Pulmonary artery endothelial cell (primary cell): ENCODE measurements at regions not wholly inside any gene's neighbourhood (a gene's known extent, or its start where the extent isn't known, plus 50 kb on each side); places are given as distances from the start of the nearest gene placed in this dataset.

Experiments
- DNase-seq: peaks from one replicate; pipeline ENCODE4 v3.0.0-alpha.2; 2011; ENCODE audit warnings: low read depth, low spot score

DNA sequence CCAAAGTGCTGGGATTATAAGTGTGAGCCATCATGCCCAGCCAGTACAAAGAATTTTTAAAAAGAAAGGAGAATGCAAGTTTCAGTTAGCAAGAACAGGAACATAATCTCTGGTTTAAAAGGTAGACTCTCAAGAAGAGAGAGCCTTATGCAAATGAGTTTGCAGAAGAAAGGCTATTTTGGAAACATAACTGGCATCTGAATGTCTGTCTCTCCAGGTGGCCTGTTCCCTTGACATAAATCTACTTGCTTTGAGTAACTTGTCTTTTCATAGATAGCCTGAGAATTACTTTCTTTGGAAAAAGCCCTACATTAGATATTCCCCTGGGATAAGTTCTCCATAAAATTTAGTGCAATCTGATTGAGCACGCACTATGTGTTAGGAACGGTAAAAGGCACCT lies 109.6 kb downstream of the ICOS start:
- no peak for DNase-seq

- DNase-seq = no peak
These were observed 113.1 kb downstream of the ICOS start for GRCh38 chr2:204049635-204050034.

DNA sequence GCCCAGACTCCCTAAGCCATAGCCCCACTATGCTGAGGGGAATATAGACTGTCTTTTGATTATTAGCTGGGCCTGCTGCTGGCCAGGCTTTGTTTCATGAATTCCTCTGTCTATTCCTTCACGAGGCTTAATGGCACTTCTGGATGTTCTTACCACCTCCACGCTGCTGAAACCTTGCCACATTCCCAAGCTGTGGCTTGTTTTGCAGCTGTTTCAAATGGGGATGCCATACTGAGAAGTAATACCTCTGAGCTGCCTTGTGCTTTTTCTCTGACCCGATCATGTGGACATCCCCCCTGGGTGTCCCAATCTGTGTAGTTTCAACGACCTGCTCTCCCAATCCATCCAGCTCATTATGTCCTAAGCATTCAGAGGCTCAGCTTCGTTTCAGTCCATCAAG lies 114.1 kb downstream of the ICOS start:
- DNase-seq = no peak

GRCh38 chr2:204051476-204051875 lies 114.9 kb downstream of the ICOS start:
- no peak for DNase-seq

DNA sequence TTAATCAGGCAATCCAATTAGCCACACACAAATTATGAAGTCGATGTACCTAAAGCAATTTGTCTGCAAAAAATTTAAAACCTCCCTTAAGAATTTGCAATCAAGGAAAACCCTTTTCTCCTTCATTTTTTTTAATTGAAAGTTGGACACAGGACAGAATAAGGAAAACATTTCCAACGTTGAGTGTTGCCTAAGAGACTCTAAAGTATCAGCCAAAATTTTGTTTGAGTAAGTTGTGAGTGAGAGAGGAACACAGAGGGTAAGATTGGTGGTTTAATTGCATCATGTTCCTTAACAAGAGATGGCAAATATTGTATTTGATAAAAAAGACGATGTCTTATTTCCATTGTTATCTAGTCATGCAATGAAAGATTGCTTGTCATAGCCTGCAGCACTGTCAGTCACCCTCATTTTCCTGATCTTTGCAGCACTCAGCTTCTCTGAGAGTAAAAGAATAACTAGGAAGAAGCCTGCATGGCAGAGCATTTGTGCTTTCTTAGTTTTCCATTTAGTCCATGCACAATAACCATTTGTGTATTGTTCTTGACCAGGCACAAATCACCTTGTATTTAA lies 115.5 kb downstream of the ICOS start:
- no peak for DNase-seq

DNA sequence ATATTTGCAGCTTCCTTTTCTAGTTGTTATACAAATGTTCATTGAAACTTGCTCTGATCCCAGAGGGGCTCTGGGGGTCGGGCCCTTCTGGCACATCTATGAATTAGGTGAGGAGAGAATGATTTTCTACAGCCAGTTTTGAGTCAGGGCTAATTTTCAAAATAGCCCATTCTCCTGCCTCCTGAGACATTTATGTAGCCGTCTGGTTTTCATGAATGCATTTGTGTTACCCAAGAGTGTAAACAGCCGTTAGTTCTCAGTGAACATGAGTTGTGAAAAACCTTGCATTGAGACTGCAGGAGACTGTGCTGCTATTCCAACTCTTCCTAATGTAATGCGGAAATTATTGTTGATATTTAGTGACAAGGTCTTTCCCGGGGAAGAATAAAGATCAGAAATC lies 122.5 kb downstream of the ICOS start:
- DNase-seq = no peak

DNA sequence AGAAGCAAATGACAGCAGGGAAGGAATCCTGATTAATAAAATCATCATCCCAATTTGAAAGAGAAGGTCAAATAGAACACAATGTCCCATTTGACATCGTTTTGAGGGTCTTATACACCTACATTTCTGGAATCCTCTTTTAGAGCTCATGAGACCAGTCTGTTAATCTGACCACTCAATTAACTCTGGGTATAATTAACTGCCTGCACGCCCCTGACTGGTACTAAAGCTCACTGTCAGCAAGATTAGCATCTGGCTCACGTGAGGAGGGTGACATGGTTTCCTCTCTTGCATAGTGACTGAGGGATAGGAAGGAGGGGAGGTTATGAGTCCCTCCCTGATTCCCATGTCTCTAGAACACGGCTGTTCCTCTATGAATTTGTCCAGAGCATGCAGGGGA lies 124.3 kb downstream of the ICOS start:
- DNase-seq = no peak

DNA sequence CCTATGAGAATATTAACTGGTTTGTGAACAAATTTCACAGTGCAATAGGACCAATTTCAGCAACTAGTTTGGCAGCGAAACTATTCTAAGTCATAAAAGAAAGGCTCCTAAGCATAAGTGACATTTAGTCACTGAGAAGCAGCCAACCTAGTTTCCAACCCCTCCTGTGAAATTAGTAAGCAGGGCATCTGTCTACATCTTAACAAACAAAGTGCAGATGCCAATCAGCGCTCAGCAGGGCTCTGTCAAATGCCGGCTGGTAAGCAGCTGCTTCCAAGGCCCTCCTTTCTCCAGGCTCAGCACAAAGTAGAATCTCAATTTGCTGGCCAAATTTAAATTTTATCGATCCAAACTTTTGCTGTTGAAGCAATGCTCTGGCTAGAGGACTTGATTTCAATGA lies 124.7 kb downstream of the ICOS start:
- no peak for DNase-seq

DNA sequence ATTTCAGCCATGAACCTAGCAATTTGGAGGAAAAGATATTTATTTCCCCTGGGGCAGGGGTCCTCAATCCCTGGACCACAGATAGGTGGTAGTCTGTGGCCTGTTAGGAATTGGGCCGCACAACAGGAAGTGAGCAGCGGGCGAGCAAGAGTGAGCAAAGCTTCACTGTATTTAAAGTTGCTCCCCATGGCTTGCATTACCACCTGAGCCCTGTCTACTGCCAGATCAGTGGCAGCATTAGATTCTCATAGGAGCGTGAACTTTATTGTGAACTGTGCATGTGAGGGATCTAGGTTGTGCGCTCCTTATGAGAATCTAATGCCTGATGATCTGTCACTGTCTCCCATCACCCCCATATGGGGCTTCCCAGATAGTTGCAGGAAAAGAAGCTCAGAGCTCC lies 127.6 kb downstream of the ICOS start:
- DNase-seq = no peak

DNA sequence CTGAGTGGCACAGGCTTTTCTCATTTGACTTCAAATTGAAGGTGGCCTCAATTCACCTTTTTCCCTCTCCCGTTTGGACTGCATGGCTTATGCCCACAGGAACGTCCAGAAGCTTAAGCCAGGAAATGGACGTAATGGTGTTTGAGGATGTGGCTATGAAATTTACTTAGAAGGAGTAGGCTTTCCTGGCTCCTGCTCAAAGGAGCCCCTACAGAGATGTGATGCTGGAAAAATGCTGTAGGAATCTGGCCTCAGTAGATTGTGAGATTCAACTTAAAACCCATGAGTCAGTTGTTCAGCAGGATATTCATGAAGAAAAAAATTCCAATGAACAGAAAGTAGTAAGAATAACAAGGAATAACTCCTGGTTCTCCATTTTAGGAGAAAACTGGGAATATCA lies 129.0 kb downstream of the ICOS start:
- DNase-seq = no peak

DNA sequence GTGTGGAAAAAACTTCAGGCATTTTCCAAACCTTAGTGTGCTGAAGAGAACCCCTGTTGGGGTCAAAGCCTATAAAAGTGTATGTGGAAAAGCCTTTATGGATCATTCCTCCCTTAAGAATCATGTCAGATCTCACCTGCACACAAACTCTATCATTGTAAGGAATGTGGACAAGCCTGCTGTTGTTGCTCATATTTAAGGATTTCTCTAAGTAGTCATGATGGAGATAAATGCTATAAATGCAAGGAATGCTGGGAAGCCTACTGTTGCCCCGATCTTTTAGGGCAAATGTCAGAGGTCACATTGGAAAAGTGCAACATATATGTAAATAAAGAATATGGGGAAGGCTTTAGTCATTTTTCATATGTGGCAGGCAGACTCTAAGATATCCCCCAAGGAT lies 129.5 kb downstream of the ICOS start:
- DNase-seq = no peak

DNA sequence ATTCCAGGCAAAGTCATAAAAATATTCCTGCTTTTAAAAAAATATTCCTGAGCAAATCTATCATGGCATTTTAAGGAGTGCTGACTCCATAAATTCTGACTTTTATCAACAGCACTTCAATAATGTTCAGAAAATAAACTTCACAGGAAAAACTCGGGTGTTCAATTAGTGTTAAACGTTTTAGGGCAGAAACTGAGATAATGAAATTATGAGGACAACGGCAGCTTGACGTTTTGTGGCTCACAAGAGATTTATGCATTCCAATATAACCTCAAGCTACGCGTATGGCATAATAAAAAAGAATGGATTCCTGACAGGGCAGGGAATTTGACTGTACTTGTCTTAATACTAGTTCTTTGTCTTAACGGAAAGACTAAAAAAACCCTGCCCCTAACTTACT lies 133.2 kb downstream of the ICOS start:
- DNase-seq = no peak

DNA sequence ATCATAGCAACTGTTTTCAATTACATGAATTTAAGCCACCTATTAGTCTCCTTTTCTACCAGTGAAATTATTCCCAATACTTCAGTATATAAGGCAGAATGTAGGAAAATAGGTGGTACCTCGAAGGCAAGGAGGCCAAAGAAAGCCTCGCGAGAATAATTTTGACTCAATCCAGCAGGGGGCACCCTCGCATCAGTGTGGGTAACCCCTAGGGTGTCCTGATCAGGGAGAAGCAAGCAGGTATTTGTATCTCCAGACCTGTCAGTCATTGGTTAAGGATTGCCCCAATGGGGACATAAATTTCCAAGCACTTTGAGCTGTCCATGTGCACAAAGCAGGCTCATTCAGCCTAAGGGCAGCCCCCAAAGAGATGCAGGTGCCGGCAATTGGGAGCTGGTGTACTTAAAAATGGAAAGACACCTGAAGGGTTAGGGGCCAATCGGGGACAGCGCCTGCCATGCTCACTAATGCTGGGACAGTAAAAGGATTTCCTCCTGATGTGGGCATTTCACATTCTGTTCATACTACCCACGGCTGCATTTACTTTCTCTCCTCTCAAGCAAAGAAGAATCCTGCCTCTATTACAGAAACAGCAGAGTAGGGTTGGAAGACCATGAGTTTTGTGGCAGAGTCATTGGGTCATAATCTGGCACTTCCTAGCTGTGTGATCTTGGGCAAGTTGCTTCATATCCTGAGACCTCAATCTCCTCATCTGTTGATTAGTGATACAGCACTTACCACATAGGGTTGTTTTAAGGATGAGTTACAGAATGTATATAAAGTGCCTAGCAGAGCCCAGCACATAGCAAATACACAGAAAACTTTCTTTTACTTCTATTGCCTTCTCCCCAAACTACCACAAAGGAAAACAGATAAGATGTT lies 136.1 kb downstream of the ICOS start:
- no peak for DNase-seq

GRCh38 chr2:204074456-204074855 lies 137.9 kb downstream of the ICOS start:
- DNase-seq = no peak

DNA sequence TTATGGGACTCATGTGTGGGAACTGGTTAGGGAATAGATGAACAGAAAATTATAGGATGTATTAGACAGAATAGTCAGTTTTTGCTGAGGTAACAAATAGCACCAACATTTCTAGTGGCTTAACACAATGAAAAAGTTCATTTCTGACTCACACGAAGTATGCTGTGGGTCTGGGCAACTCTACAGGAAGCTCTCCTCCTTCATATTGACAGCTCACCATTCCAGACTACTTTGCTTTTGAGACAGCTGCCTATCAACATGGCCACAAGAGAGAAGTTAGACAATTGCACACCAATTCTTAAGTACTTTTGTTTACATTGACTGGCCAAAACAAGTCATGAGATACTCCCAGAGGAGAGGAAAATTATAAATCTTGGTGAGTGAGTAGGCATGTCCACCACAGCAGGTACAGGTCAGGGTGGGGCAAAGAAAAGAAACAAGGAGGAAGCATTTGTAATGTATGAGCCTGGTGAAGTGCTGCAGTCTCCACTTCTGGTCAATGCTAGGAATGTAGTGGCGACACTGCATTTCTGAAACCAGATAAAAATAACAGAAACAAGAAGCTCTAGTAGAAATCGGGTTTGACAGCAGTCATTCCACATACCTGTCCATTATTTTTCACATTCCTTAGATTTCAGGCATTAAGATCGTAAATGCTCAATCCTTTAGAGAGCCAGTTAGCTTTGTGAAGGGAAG lies 141.6 kb downstream of the ICOS start:
- DNase-seq = no peak

GRCh38 chr2:204081487-204082425 lies 145.2 kb downstream of the ICOS start:
- DNase-seq = no peak

- no peak for DNase-seq
These were observed 149.6 kb downstream of the ICOS start for GRCh38 chr2:204086167-204086566.

DNA sequence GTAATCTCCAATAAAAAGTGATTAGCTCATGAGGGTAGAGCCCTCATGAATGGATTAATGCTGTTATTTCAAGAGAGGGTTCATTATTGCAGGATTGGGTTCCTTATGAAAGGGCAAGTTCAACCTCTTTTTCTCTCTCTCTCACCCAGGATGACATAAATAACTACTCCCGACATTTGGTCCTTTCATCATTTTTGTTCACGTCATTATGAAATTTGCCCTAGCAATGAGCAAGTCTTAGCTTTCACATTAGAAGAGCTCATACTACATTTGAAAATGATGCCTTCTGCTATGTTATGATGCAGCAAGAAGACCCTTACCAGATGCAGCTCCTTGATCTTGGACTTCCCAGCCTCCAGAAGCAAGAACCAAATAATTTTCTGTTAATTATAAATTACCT lies 152.5 kb downstream of the ICOS start:
- no peak for DNase-seq

GRCh38 chr2:204089574-204089973 lies 153.0 kb downstream of the ICOS start:
- DNase-seq = no peak

DNA sequence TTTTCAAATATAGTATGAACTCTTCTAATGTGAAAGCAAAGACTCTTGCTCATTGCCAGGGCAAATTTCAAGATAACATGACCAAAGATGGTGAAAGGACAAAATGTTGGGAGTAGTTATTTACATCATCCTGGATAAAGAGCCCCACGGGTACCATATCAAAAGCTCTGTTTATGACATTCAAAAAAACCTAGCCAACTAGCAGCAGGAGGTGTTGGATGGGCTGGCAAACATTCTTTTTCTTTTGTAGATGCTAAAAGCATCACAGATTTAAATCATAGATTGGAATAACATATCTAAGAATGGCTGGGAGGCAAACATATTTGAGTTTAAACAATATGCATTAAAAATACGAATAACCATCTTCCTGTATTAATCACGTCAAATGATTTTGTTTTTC lies 153.5 kb downstream of the ICOS start:
- DNase-seq = no peak

- no peak for DNase-seq
These were observed 168.2 kb downstream of the ICOS start for GRCh38 chr2:204104811-204105210.

- no peak for DNase-seq
These were observed 171.8 kb downstream of the ICOS start for GRCh38 chr2:204108330-204108751.
